ENCODE measurements at regions not wholly inside any gene's neighbourhood (a gene's known extent, or its start where the extent isn't known, plus 50 kb on each side); places are given as distances from the start of the nearest gene placed in this dataset.

DNA sequence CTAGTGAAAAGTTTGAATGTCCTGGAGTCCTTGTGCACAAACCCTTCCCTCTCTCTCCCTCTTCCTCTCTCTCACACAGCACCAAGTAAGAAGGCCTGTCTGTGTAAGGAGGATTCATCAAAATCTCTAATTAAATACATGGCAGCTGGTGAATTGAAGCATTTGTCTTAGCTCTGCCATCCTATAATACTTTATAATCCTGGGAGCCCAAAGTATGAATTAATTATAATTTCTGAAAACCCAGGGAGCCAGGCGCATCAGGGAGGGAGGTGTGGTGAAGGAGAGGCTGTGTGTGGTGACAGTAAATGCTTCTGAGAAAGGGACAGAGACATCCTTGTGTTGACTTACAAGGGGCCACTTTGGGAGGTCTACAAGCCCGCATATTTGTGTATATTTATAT, 691.4 kb upstream of the EEF2KMT start (continued):
- TF ChIP-seq ZNF114 (CRISPR knock-in tag; IDR thresholded peaks at IDR 0.05) = no peak
- TF ChIP-seq CREB1 (CRISPR knock-in tag; IDR thresholded peaks at IDR 0.05; ENCODE audit: low read depth) = no peak
- TF ChIP-seq NANOG (IDR thresholded peaks at IDR 0.05; ENCODE audit: borderline replicate concordance) = no peak
- no peak for TF ChIP-seq EZH2phosphoT487 (IDR thresholded peaks at IDR 0.05; ENCODE audit: unreplicated experiment)

DNA sequence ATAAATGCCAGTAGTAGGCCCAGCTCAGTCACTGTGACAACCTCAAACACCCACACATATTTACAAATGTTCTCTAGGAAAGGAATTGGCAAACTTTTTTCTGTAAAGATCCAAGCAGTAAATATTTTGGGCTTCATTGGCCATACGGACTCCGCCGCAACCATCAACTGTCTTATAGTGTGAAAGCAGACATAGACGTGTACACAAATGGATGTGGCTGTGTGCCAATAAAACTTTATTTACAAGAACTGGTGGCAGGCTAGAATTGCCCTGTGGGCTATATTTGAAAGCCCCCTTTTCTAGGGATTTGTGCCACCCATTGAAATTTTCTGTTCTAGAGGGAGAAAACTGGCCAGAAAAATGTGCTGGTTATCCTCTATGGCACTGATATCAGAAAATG, 683.8 kb upstream of the EEF2KMT start:
- H3K27ac Mint-ChIP-seq = no peak overlapping the region
- H3K9me3 Mint-ChIP-seq = peaks cover 3% of the 10 kb centered on the region; the same call in 2 of the 3 replicates
- ATAC-seq = no peak
- no peaks in the 10 kb centered on the region for H3K4me1 Mint-ChIP-seq
- no peak for TF ChIP-seq JUNB (IDR thresholded peaks at IDR 0.05; ENCODE audit: unreplicated experiment)
- no peak for TF ChIP-seq EZH2 (IDR thresholded peaks at IDR 0.05; ENCODE audit: low read depth, unreplicated experiment)
- TF ChIP-seq, protein P1, sequence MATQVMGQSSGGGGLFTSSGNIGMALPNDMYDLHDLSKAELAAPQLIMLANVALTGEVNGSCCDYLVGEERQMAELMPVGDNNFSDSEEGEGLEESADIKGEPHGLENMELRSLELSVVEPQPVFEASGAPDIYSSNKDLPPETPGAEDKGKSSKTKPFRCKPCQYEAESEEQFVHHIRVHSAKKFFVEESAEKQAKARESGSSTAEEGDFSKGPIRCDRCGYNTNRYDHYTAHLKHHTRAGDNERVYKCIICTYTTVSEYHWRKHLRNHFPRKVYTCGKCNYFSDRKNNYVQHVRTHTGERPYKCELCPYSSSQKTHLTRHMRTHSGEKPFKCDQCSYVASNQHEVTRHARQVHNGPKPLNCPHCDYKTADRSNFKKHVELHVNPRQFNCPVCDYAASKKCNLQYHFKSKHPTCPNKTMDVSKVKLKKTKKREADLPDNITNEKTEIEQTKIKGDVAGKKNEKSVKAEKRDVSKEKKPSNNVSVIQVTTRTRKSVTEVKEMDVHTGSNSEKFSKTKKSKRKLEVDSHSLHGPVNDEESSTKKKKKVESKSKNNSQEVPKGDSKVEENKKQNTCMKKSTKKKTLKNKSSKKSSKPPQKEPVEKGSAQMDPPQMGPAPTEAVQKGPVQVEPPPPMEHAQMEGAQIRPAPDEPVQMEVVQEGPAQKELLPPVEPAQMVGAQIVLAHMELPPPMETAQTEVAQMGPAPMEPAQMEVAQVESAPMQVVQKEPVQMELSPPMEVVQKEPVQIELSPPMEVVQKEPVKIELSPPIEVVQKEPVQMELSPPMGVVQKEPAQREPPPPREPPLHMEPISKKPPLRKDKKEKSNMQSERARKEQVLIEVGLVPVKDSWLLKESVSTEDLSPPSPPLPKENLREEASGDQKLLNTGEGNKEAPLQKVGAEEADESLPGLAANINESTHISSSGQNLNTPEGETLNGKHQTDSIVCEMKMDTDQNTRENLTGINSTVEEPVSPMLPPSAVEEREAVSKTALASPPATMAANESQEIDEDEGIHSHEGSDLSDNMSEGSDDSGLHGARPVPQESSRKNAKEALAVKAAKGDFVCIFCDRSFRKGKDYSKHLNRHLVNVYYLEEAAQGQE (IDR thresholded peaks at IDR 0.05; ENCODE audit: unreplicated experiment) = no peak
- TF ChIP-seq ZNF331 (CRISPR knock-in tag; IDR thresholded peaks at IDR 0.05; ENCODE audit: low read depth) = no peak
- no peak for TF ChIP-seq NANOG (IDR thresholded peaks at IDR 0.05; ENCODE audit: borderline replicate concordance)
- no peak for TF ChIP-seq CREB1 (CRISPR knock-in tag; IDR thresholded peaks at IDR 0.05; ENCODE audit: low read depth)
- TF ChIP-seq, protein P2, sequence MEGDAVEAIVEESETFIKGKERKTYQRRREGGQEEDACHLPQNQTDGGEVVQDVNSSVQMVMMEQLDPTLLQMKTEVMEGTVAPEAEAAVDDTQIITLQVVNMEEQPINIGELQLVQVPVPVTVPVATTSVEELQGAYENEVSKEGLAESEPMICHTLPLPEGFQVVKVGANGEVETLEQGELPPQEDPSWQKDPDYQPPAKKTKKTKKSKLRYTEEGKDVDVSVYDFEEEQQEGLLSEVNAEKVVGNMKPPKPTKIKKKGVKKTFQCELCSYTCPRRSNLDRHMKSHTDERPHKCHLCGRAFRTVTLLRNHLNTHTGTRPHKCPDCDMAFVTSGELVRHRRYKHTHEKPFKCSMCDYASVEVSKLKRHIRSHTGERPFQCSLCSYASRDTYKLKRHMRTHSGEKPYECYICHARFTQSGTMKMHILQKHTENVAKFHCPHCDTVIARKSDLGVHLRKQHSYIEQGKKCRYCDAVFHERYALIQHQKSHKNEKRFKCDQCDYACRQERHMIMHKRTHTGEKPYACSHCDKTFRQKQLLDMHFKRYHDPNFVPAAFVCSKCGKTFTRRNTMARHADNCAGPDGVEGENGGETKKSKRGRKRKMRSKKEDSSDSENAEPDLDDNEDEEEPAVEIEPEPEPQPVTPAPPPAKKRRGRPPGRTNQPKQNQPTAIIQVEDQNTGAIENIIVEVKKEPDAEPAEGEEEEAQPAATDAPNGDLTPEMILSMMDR (conservative IDR thresholded peaks at IDR 0.05; ENCODE audit: low read depth in 2 of 2) = no peak
- TF ChIP-seq, protein P3, sequence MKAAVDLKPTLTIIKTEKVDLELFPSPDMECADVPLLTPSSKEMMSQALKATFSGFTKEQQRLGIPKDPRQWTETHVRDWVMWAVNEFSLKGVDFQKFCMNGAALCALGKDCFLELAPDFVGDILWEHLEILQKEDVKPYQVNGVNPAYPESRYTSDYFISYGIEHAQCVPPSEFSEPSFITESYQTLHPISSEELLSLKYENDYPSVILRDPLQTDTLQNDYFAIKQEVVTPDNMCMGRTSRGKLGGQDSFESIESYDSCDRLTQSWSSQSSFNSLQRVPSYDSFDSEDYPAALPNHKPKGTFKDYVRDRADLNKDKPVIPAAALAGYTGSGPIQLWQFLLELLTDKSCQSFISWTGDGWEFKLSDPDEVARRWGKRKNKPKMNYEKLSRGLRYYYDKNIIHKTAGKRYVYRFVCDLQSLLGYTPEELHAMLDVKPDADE (IDR thresholded peaks at IDR 0.05) = no peak
- TF ChIP-seq POLR2AphosphoS5 (IDR thresholded peaks at IDR 0.05; ENCODE audit: low read depth) = no peak
- TF ChIP-seq, protein P4, sequence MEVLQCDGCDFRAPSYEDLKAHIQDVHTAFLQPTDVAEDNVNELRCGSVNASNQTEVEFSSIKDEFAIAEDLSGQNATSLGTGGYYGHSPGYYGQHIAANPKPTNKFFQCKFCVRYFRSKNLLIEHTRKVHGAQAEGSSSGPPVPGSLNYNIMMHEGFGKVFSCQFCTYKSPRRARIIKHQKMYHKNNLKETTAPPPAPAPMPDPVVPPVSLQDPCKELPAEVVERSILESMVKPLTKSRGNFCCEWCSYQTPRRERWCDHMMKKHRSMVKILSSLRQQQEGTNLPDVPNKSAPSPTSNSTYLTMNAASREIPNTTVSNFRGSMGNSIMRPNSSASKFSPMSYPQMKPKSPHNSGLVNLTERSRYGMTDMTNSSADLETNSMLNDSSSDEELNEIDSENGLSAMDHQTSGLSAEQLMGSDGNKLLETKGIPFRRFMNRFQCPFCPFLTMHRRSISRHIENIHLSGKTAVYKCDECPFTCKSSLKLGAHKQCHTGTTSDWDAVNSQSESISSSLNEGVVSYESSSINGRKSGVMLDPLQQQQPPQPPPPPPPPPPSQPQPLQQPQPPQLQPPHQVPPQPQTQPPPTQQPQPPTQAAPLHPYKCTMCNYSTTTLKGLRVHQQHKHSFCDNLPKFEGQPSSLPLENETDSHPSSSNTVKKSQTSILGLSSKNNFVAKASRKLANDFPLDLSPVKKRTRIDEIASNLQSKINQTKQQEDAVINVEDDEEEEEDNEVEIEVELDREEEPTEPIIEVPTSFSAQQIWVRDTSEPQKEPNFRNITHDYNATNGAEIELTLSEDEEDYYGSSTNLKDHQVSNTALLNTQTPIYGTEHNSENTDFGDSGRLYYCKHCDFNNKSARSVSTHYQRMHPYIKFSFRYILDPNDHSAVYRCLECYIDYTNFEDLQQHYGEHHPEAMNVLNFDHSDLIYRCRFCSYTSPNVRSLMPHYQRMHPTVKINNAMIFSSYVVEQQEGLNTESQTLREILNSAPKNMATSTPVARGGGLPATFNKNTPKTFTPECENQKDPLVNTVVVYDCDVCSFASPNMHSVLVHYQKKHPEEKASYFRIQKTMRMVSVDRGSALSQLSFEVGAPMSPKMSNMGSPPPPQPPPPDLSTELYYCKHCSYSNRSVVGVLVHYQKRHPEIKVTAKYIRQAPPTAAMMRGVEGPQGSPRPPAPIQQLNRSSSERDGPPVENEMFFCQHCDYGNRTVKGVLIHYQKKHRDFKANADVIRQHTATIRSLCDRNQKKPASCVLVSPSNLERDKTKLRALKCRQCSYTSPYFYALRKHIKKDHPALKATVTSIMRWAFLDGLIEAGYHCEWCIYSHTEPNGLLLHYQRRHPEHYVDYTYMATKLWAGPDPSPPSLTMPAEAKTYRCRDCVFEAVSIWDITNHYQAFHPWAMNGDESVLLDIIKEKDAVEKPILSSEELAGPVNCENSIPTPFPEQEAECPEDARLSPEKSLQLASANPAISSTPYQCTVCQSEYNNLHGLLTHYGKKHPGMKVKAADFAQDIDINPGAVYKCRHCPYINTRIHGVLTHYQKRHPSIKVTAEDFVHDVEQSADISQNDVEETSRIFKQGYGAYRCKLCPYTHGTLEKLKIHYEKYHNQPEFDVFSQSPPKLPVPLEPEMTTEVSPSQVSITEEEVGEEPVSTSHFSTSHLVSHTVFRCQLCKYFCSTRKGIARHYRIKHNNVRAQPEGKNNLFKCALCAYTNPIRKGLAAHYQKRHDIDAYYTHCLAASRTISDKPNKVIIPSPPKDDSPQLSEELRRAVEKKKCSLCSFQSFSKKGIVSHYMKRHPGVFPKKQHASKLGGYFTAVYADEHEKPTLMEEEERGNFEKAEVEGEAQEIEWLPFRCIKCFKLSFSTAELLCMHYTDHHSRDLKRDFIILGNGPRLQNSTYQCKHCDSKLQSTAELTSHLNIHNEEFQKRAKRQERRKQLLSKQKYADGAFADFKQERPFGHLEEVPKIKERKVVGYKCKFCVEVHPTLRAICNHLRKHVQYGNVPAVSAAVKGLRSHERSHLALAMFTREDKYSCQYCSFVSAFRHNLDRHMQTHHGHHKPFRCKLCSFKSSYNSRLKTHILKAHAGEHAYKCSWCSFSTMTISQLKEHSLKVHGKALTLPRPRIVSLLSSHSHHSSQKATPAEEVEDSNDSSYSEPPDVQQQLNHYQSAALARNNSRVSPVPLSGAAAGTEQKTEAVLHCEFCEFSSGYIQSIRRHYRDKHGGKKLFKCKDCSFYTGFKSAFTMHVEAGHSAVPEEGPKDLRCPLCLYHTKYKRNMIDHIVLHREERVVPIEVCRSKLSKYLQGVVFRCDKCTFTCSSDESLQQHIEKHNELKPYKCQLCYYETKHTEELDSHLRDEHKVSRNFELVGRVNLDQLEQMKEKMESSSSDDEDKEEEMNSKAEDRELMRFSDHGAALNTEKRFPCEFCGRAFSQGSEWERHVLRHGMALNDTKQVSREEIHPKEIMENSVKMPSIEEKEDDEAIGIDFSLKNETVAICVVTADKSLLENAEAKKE (CRISPR knock-in tag; IDR thresholded peaks at IDR 0.05) = no peak
- no peak for TF ChIP-seq ZNF114 (CRISPR knock-in tag; IDR thresholded peaks at IDR 0.05)
- no peak for TF ChIP-seq STAT1 (IDR thresholded peaks at IDR 0.05; ENCODE audit: unreplicated experiment)
- no peak for TF ChIP-seq EZH2phosphoT487 (IDR thresholded peaks at IDR 0.05; ENCODE audit: unreplicated experiment)
- H3K79me2 ChIP-seq (replicated peaks; ENCODE audit: insufficient read depth) = no peaks in the 10 kb centered on the region
- no peaks in the 10 kb centered on the region for H3F3A ChIP-seq (replicated peaks; ENCODE audit: low read depth)
- no peaks in the 10 kb centered on the region for H4K20me1 ChIP-seq (replicated peaks; ENCODE audit: insufficient read depth)
- H3K9me2 ChIP-seq (ENCODE audit: insufficient read depth) = peaks cover 2% of the 10 kb centered on the region; the same call in 1 of the 2 replicates
- H3K4me2 ChIP-seq = no peak overlapping the region
- H3K27ac ChIP-seq (ENCODE audit: low read depth) = no peak overlapping the region
- no peak overlapping the region for H3K4me3 ChIP-seq
- no peaks in the 10 kb centered on the region for H3K36me3 ChIP-seq (ENCODE audit: insufficient read depth)
- peaks cover 2% of the 10 kb centered on the region for H3K27me3 Mint-ChIP-seq (ENCODE audit: insufficient read depth, low read depth, poor library complexity)
- no peak for DNase-seq (ENCODE audit: low spot score)
- no peak overlapping the region for H3K4me3 Mint-ChIP-seq
- H3K27me3 ChIP-seq (ENCODE audit: insufficient read depth) = no peaks in the 10 kb centered on the region
- H2AFZ ChIP-seq = no peak overlapping the region
- no peaks in the 10 kb centered on the region; the same call in 2 of the 3 replicates for H3K36me3 Mint-ChIP-seq (ENCODE audit: low read depth)
- H3K4me1 ChIP-seq (ENCODE audit: insufficient read depth) = no peaks in the 10 kb centered on the region
